OCI-LY7 (cell line): ENCODE measurements at regions not wholly inside any gene's neighbourhood (a gene's known extent, or its start where the extent isn't known, plus 50 kb on each side); places are given as distances from the start of the nearest gene placed in this dataset.

Experiments
- BruUV-seq: library from RNA; stranded (reverse); fragments of 400-500 nt; replicated peaks from 2 replicates; lab custom pipeline; 2021; lab: Mats Ljungman, UMichigan
- CTCF ChIA-PET: fragments of 300-600 bp; sonication (Branson Sonifier 250); formaldehyde crosslinking; loops from one replicate; lab custom pipeline; 2022; ENCODE audit warnings: antibody characterized with exemption; ENCODE audit not compliant: unreplicated experiment; lab: Charles Lee
- POLR2A ChIA-PET: fragments of 300-600 bp; sonication (Branson Sonifier 250); formaldehyde crosslinking; loops from one replicate; lab custom pipeline; 2022; ENCODE audit warnings: antibody characterized with exemption; lab: Charles Lee
- DNase-seq: peaks from one replicate; pipeline ENCODE4 v3.0.0-alpha.2; 2015; ENCODE audit warnings: low spot score
- H2AFZ ChIP-seq: fragments of 200-600 bp; sonication (generic), shearing (Covaris generic); 2 replicates; pipeline ENCODE4 v1.6.1; 2014; ENCODE audit warnings: mild to moderate bottlenecking, antibody characterized with exemption, low read length, moderate library complexity
- H3K27ac ChIP-seq: fragments of 200-600 bp; sonication (generic); 2 replicates; pipeline ENCODE4 v1.5.1; 2014; ENCODE audit warnings: mixed run types, low read depth, mild to moderate bottlenecking, moderate library complexity, low read length, inconsistent platforms; ENCODE audit not compliant: poor library complexity, severe bottlenecking
- H3K36me3 ChIP-seq: fragments of 200-600 bp; sonication (generic); 2 replicates; pipeline ENCODE4 v1.6.1; 2014; ENCODE audit warnings: mild to moderate bottlenecking, antibody characterized with exemption, low read length, moderate library complexity, mixed read lengths; ENCODE audit not compliant: insufficient read depth
- H3K4me1 ChIP-seq: fragments of 200-600 bp; sonication (generic); 2 replicates; pipeline ENCODE4 v1.5.1; 2014; ENCODE audit warnings: mild to moderate bottlenecking, low read length; ENCODE audit not compliant: insufficient read depth, poor library complexity, severe bottlenecking
- H3K4me2 ChIP-seq: fragments of 200-600 bp; sonication (generic); 2 replicates; pipeline ENCODE4 v1.6.1; 2014; ENCODE audit warnings: mild to moderate bottlenecking, low read length
- H3K4me3 ChIP-seq: fragments of 200-600 bp; sonication (generic); 2 replicates; pipeline ENCODE4 v1.5.1; 2014; ENCODE audit warnings: mild to moderate bottlenecking, low read depth, low read length; ENCODE audit not compliant: poor library complexity, severe bottlenecking
- H3K79me2 ChIP-seq: fragments of 200-600 bp; sonication (generic); 2 replicates; pipeline ENCODE4 v1.6.1; 2016; ENCODE audit warnings: low read depth, mild to moderate bottlenecking, low read length, moderate library complexity, mixed read lengths; ENCODE audit not compliant: insufficient read depth
- H3K9me2 ChIP-seq: fragments of 200-600 bp; sonication (generic); 2 replicates; pipeline ENCODE4 v1.6.1; 2016; ENCODE audit warnings: mild to moderate bottlenecking, low read length, mixed read lengths; ENCODE audit not compliant: insufficient read depth
- H3K9me3 ChIP-seq: fragments of 200-600 bp; sonication (generic); 2 replicates; pipeline ENCODE4 v1.6.1; 2014; ENCODE audit warnings: mild to moderate bottlenecking, mixed run types, low read length, mixed read lengths
- H4K20me1 ChIP-seq: fragments of 200-600 bp; sonication (generic); 2 replicates; pipeline ENCODE4 v1.6.1; 2014; ENCODE audit warnings: mild to moderate bottlenecking, antibody characterized with exemption, low read length, moderate library complexity, mixed read lengths; ENCODE audit not compliant: insufficient read depth
- EZH2phosphoT487 ChIP-seq: fragments of 200-600 bp; sonication (generic); IDR thresholded peaks from 2 replicates; pipeline ENCODE4 v1.6.1; 2018; ENCODE audit warnings: low read depth, borderline replicate concordance, mild to moderate bottlenecking, mixed run types, antibody characterized with exemption, low read length, moderate library complexity, mixed read lengths
- intact Hi-C: fragments of 100-400 bp; cut with micrococcal nuclease; formaldehyde crosslinking; loops from one replicate; pipeline ENCODE4 v1.10.0; 2022; ENCODE audit not compliant: unreplicated experiment
- TF ChIP-seq, protein P1 (sequence below): fragments of 200-600 bp; sonication (generic); conservative IDR thresholded peaks from 2 replicates; pipeline ENCODE4 v1.5.1; 2014; ENCODE audit warnings: mild to moderate bottlenecking, antibody characterized with exemption, low read length, moderate library complexity, mixed read lengths

DNA sequence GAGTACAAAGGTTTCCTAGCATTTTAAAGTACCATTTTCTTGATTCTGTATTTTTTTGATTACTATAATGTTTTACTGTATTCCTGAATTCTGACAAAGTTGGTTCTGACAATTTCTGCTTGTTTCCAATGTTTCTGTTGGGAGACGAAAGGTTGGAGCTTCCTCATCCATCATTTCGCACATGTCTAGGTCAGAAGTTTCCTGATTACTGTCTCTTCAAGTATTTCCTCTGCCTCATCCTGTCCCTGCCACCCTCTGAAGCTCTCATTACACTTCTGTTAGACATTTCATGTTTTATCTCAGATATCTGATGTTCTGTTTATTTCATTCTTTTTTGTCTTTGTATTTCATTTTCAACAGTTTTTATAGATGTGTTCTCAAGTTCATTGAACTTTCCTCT, 895.8 kb downstream of the TSN start:
- Histone ChIP-seq H2AFZ (no peak overlapping the region), H3K4me2 (no peak overlapping the region), H3K9me2 (no peaks in the 10 kb centered on the region), H4K20me1 (no peaks in the 10 kb centered on the region), H3K79me2 (no peaks in the 10 kb centered on the region), H3K4me3 (no peak overlapping the region), H3K4me1 (no peaks in the 10 kb centered on the region), H3K9me3 (no peaks in the 10 kb centered on the region), H3K36me3 (no peaks in the 10 kb centered on the region), H3K27ac (no peak overlapping the region)
- ChIA-PET POLR2A (no interaction called here), CTCF (no interaction called here)
- DNase-seq: no peak
- TF ChIP-seq EZH2phosphoT487: no peak
- TF ChIP-seq, protein P1, sequence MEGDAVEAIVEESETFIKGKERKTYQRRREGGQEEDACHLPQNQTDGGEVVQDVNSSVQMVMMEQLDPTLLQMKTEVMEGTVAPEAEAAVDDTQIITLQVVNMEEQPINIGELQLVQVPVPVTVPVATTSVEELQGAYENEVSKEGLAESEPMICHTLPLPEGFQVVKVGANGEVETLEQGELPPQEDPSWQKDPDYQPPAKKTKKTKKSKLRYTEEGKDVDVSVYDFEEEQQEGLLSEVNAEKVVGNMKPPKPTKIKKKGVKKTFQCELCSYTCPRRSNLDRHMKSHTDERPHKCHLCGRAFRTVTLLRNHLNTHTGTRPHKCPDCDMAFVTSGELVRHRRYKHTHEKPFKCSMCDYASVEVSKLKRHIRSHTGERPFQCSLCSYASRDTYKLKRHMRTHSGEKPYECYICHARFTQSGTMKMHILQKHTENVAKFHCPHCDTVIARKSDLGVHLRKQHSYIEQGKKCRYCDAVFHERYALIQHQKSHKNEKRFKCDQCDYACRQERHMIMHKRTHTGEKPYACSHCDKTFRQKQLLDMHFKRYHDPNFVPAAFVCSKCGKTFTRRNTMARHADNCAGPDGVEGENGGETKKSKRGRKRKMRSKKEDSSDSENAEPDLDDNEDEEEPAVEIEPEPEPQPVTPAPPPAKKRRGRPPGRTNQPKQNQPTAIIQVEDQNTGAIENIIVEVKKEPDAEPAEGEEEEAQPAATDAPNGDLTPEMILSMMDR: no peak
- BruUV-seq: no TSS peak
- intact Hi-C loops: no loop called here

DNA sequence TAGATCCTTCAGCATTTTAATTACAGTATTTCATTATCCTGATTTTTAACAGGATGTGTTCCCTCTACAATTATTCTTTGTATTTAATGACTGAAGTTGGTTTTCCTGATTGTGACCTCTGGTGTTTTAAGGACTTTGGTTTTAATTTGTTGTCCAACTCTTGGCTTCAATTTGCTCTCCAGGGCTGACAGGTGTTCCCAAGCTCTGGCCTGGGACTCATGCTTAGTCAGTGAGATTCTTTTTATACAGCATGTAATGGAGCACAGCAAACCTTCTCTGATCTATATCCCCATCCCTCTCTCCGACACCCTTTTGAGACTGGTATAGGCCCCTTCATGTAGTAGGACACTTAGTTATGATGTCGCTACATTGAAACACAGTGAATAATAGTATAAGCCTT, 896.3 kb downstream of the TSN start:
- TF ChIP-seq EZH2phosphoT487: no peak
- TF ChIP-seq, protein P1: no peak
- H2AFZ ChIP-seq: no peak overlapping the region
- H4K20me1 ChIP-seq: no peaks in the 10 kb centered on the region
- no peak overlapping the region for H3K27ac ChIP-seq
- intact Hi-C loops: no loop called here
- no peaks in the 10 kb centered on the region for H3K9me2 ChIP-seq
- no peak overlapping the region for H3K4me2 ChIP-seq
- H3K9me3 ChIP-seq: no peaks in the 10 kb centered on the region
- BruUV-seq: no TSS peak
- no peak for DNase-seq
- H3K4me1 ChIP-seq: no peaks in the 10 kb centered on the region
- H3K36me3 ChIP-seq: no peaks in the 10 kb centered on the region
- H3K4me3 ChIP-seq: no peak overlapping the region
- CTCF ChIA-PET: no interaction called here
- POLR2A ChIA-PET: no interaction called here
- no peaks in the 10 kb centered on the region for H3K79me2 ChIP-seq

DNA sequence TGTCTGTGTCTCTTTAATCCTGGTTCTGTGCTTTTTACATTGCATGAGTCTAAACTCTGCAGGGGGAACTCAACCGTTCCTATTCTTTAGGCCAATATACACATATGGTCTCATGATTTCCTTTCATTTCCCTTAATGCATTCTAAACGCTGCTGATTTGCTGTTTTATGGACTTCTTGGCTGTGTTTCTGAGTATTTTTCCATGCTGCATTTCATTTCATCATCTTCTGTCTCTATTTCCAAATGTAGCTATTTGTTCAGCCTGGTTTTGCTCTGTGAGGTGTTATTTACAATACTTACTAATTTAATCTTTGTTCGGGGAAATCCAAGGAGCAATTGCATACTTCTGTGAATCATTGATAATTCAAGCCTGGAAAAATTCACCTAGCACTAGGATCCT, 897.2 kb downstream of the TSN start:
- ChIA-PET CTCF (no interaction called here), POLR2A (no interaction called here)
- H3K36me3 ChIP-seq: no peaks in the 10 kb centered on the region
- no peak for DNase-seq
- no peak overlapping the region for H2AFZ ChIP-seq
- H3K4me2 ChIP-seq: no peak overlapping the region
- no peaks in the 10 kb centered on the region for H3K4me1 ChIP-seq
- no peaks in the 10 kb centered on the region for H4K20me1 ChIP-seq
- H3K9me3 ChIP-seq: no peaks in the 10 kb centered on the region
- no peak for TF ChIP-seq EZH2phosphoT487
- TF ChIP-seq, protein P1: no peak
- no peak overlapping the region for H3K4me3 ChIP-seq
- intact Hi-C loops: no loop called here
- H3K27ac ChIP-seq: no peak overlapping the region
- BruUV-seq: no TSS peak
- no peaks in the 10 kb centered on the region for H3K9me2 ChIP-seq
- no peaks in the 10 kb centered on the region for H3K79me2 ChIP-seq
